ENCODE measurements at regions not wholly inside any gene's neighbourhood (a gene's known extent, or its start where the extent isn't known, plus 50 kb on each side); places are given as distances from the start of the nearest gene placed in this dataset.

- TF ChIP-seq CHD4 (IDR thresholded peaks at IDR 0.05; ENCODE audit: borderline replicate concordance) (no peak), KDM5A (IDR thresholded peaks at IDR 0.05) (no peak), USF2 (IDR thresholded peaks at IDR 0.05) (no peak), CTCF (IDR thresholded peaks at IDR 0.05) (no peak), EP300 (IDR thresholded peaks at IDR 0.05) (no peak), RFX5 (IDR thresholded peaks at IDR 0.05) (no peak), RAD21 (conservative IDR thresholded peaks at IDR 0.05 in 1 of 2, IDR thresholded peaks at IDR 0.05 in 1 of 2) (no peak), RCOR1 (IDR thresholded peaks at IDR 0.05; ENCODE audit: low read depth, low read length) (no peak), MAX (IDR thresholded peaks at IDR 0.05) (no peak), RNF2 (IDR thresholded peaks at IDR 0.05; ENCODE audit: borderline replicate concordance, low read depth) (no peak), HMGXB4 (CRISPR knock-in tag; IDR thresholded peaks at IDR 0.05; ENCODE audit: borderline replicate concordance) (no peak)
Observed at GRCh38 chr17:63308272-63308671, 137.8 kb downstream of the CYB561 start.

Data from A549 (cell line).